Kidney tubule cell (primary cell): ENCODE measurements at regions not wholly inside any gene's neighbourhood (a gene's known extent, or its start where the extent isn't known, plus 50 kb on each side); places are given as distances from the start of the nearest gene placed in this dataset.
A peak's percentile ranks its signal among the peaks of the same experiment; 100 is the strongest.

Source experiments
- DNase-seq: peaks from one replicate; pipeline ENCODE4 v3.0.0-alpha.2; 2018; ENCODE audit warnings: low spot score

DNA sequence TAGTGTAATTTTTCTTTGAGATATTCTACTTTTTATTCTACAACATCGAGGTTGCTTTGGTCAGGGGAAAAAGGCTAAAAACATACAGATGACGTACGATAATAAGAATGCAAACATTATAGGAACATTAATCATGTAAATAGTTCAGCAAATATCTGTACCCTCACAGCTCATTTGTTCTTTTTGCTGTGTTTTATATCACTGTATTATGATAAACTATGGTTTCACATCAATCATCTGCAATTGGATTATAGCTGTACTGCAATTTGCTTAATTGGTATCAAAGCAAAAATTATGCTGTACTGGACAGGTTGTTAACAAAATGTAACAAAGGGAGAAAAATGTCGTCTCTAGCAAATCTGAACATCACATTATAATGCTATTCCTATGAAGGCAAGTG lies 597.1 kb downstream of the EPHA7 start:
- no peak for DNase-seq

- no peak for DNase-seq
These were observed 598.8 kb downstream of the EPHA7 start for GRCh38 chr6:92820601-92821000.

DNA sequence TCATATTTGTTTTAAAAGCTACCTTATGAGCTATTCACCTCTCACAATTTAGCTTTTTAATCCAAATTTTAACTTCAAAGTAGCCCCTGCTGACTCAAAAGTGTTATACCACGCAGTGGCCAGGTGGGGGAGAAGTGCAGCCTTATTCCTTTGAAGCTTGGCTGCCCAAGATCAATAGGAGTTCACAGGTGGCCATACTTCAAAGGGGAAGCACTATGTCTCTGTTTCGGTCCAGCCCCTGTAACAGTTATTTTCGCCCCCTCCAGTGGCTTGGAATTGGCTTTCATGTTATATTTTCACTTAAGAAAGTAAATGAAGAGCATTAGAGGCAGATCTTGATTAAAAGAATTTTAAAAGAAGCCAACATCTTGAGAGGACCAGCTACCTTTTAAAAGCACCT lies 608.4 kb downstream of the EPHA7 start:
- peak; percentile 59 for DNase-seq

DNA sequence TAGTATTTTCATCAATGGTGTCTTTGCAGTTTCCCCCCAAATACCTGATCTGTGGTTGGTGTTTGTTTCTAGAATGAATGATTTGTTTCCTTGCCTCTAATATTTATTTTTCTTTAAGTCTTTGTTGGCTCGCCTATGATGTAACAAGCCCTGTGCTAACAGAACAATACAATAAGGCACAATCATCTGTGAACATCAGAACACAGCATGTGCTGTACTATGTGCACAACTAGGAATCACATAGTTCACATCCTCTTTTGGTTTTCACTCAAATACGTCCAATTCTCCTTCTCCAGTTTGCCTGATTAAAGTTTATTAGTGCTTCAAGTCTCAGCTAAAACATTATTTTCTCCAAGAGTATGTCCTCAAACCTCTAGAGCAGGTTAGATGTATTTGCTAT lies 613.1 kb downstream of the EPHA7 start:
- no peak for DNase-seq

- no peak for DNase-seq
These were observed 628.0 kb downstream of the EPHA7 start for GRCh38 chr6:92791403-92791802.

DNA sequence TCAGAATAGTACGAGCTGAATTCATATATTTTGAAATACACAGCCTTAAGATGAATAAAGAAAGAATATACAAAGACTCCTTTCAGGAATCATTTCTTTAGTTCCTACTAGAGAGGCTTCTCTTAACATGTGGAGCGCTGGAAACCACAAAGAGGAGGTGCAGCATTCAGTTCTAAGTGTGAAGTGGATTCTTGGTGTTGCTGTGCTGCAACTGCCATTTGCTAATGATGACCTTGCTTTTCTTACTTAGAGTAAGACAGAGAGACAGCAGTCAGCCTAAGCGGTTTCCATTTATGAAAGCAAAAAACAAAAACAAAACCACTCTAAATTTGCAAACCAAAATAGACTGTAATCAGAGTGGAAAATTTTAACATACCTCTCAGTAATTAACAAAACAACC lies 629.0 kb downstream of the EPHA7 start:
- no peak for DNase-seq

GRCh38 chr6:92784235-92784634 lies 635.1 kb downstream of the EPHA7 start:
- no peak for DNase-seq

DNA sequence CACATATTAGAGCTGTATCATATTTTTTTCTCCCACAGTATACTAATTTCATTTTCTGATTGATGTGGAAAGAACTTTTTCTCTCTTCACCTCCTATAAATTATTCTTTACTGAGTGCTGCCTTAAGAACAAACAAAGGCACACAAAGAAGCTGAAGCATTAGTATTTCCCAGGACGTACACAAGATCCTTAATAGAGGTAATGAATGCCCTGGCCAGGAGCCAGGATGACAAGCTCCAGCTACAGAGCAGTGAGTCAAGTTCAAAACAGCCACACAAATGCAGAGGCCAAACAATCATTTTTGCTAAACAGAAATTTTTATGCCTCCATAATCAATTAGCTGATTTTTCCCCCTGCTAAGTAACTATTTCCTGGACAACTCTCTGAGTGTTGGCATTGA lies 639.6 kb downstream of the EPHA7 start:
- DNase-seq = peak; percentile 68

DNA sequence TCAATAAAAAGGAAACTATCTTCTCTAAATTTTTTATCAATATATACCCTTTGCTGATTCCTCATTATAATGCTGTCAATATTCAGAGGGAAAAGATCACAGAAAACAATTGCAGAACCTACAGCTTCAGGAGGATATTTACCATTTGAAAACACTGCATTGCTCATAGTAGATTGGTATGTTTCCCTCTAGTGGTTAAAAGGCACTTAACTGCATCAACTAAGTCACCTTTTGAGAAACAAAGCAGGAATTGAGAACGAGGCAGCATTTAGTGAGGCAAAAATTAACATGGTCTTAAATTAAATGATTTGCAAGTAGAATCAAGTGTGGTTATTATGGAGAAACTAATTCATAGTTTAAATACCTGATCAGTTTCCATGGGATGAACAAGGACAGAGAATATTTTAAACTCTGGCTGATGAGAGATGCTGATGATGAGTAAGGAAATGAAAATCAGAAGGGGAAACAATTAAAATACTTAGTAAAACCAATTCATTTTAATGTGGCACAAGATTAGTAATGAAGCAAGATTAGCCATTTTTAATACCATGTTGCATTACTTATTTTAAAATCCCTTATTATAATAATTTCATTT lies 642.1 kb downstream of the EPHA7 start:
- DNase-seq = peak; percentile 35

DNA sequence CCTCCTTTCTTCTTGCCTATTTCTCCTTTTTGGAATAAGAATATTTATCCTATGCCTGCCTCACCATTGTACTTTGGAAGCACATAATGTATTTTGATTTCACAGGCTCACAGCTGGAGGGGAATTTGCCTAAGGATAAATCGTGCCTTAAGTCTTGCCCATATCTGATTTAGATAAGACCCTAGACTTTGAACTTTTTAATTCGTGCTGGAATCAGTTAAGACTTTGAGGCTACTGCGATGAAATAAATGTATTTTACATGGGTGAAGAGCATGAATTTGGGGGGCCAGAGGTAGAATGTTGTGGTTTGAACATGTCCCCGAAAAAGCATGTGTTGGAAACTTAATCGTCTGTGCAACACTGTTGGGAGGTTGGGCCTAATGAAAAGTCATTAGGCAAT lies 648.8 kb downstream of the EPHA7 start:
- no peak for DNase-seq

DNA sequence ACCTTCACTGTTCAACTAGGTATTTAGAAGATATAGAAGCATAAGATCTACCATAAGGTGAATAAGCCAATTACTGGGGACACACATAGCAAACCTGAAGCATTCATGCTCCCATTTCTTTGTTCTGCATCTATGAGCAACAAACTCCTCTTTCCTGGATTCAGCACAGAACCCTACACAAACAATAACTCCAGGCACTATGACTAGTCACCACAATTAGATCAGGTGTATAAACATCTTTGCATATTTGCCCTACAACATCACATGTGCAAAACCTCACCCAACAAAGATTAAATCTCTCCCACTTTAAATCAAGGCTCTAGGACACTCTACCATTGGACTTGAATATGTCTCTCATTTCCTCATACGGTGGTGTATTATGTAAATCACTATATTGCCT lies 652.3 kb downstream of the EPHA7 start:
- DNase-seq = no peak

- DNase-seq = no peak
These were observed 655.7 kb downstream of the EPHA7 start for GRCh38 chr6:92763680-92764079.

DNA sequence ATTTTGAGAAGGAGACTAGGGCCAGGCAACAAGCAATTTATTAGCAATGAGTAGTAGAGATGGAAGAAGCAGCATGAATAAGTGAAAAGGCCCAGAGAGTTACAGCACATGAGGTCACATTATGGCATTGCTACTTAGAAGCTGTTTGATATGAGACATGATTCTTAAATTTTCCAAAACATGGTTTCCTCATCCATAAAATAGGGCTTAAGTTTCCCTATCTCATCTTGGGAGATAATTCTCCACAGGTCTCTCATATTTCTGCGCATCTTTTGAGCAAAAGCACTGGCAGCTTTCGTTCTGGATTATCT lies 656.1 kb downstream of the EPHA7 start:
- no peak for DNase-seq

GRCh38 chr6:92762443-92763273 lies 656.7 kb downstream of the EPHA7 start:
- no peak for DNase-seq

- DNase-seq = no peak
These were observed 660.2 kb downstream of the EPHA7 start for GRCh38 chr6:92759178-92759577.

DNA sequence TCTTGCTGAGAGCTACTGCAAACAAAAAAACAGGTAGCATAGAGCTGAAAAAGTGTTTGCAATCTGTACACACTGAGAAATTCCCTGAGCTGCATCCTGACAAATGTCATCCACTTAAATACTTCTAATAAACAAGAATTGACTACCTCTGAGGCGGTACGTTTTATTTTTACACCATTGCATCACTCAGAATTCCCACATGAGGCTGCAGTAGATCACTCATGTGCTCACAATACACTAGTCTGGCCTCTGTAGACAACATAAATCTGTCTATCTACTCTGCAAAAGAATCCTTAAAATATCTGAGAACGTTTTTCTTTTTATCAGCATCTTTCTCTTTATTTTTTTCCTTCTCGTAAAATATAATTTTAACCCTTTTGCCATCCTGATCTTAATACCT lies 661.4 kb downstream of the EPHA7 start:
- DNase-seq = no peak

- DNase-seq = no peak
These were observed 662.4 kb downstream of the EPHA7 start for GRCh38 chr6:92756912-92757311.

DNA sequence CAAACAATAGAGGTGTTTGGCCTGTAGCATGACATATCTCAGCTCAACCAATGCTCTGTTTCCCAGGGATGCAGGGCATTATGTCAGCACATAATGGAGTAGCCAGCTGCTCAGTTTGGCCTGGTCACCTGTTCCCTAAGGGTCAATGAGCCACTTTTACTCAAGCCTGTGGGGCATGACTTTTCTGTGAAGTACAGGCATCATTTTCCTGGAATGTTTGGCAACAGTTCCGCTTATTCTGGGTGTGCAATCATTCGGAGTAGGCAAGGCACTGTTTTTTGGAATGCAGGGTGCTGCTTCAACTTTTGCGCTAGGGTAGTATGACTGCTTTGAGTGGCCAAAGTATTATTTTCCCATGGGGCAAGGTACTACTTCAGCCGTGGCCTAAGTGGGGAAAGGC lies 665.4 kb downstream of the EPHA7 start:
- DNase-seq = no peak

- DNase-seq = no peak
These were observed 667.2 kb downstream of the EPHA7 start for GRCh38 chr6:92752114-92752513.

DNA sequence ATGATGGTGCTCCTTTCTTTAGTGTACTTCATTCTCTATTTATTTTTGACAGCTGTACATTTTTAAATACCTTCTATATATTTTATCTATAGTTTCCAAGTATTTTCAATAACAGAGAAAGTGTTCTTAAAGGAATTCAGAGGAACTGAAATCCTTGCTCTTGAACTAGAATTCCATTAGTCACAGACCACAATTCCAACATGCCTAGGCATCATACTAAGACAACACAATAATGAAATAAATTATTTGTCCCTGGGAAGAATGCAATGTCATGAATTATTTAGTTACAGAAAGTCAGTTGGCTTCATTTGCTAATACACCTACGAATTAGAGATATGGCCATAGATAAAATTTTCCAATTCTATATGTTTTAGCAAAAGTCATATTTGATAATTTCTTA lies 671.2 kb downstream of the EPHA7 start:
- DNase-seq = no peak

DNA sequence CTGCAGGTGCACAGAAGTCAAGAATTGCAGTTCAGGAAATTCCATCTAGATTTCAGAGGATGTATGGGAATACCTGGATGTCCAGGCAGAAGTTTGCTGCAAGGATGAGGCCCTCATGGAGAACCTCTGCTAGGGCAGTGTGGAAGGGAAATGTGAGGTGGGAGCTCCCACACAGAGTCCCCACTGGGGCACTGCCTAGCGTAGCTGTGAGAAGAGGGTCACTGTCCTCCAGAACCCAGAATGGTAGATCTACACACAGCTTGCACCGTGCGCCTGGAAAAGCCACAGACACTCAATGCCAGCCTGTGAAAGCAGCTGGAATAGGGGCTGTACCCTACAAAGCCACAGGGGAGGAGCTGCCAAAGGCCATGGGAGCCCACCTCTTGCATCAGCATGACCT lies 681.4 kb downstream of the EPHA7 start:
- no peak for DNase-seq

DNA sequence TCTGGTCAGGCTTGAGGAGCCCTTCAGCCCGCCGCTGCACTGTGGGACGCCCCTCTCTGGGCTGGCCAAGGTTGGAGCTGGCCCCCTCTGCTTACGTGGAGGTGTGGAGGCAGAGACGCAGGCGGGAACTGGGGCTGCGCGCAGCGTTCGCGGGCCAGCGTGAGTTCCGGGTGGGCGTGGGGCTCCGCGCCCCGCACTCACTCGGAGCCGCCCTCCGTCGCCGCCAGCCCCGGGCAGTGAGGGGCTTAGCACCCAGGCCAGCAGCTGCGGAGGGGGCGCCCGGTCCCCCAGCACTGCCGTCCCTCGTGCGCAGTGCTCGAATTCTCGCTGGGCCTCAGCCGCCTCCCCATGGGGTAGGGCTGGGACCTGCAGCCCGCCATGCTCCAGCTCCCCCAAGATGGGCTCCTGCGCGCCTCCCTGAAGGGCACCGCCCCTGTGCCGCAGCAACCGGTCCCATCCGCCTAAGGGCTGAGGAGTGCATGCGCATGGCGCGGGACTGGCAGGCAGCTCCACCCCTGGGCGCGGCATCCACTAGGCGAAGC lies 695.9 kb downstream of the EPHA7 start:
- DNase-seq = no peak

- DNase-seq = no peak
These were observed 699.6 kb downstream of the EPHA7 start for GRCh38 chr6:92719773-92720172.

- no peak for DNase-seq
These were observed 702.7 kb downstream of the EPHA7 start for GRCh38 chr6:92716638-92717037.
